HepG2 (cell line): ENCODE measurements at regions not wholly inside any gene's neighbourhood (a gene's known extent, or its start where the extent isn't known, plus 50 kb on each side); places are given as distances from the start of the nearest gene placed in this dataset.

Experiments used
- ASH2L ChIP-seq: fragments of 300-600, 200-600 bp; sonication (generic); IDR thresholded peaks from 2 replicates; pipeline ENCODE4 v1.7.0; 2017; ENCODE audit warnings: low read depth, mild to moderate bottlenecking, moderate library complexity, mixed read lengths, low read length; ENCODE audit not compliant: insufficient read length
- CSRNP1 ChIP-seq: sonication (generic); formaldehyde crosslinking; IDR thresholded peaks from 2 replicates; pipeline ENCODE4 v1.8.1; 2023; ENCODE audit warnings: mild to moderate bottlenecking, missing genetic modification reagents
- GPN1 ChIP-seq: sonication (generic); formaldehyde crosslinking; IDR thresholded peaks from 2 replicates; pipeline ENCODE4 v1.5.1; 2020; ENCODE audit warnings: missing genetic modification reagents, borderline replicate concordance
- ISL2 ChIP-seq: sonication (generic); formaldehyde crosslinking; IDR thresholded peaks from 2 replicates; pipeline ENCODE4 v1.5.0; 2020; ENCODE audit warnings: missing genetic modification reagents
- ISX ChIP-seq: sonication (generic); formaldehyde crosslinking; conservative IDR thresholded peaks from 2 replicates; pipeline ENCODE4 v1.5.0; 2020; ENCODE audit warnings: missing genetic modification reagents
- LCORL ChIP-seq, 2 experiments: fragments of 450-650 bp in 1 of 2; sonication (generic) in 1 of 2; formaldehyde crosslinking in 1 of 2; IDR thresholded peaks; 2 replicates each; pipeline versions ENCODE4 v1.5.0 to v1.6.1; 2017 to 2020; ENCODE audit warnings: antibody characterized with exemption in 1 of 2, missing genetic modification reagents in 1 of 2
- LRRFIP1 ChIP-seq: sonication (generic); formaldehyde crosslinking; conservative IDR thresholded peaks from 2 replicates; pipeline ENCODE4 v1.4.0; 2020; ENCODE audit warnings: missing genetic modification reagents
- MYC ChIP-seq: sonication (generic); formaldehyde crosslinking; IDR thresholded peaks from 2 replicates; pipeline ENCODE4 v1.9.0; 2021; ENCODE audit warnings: missing genetic modification reagents, borderline replicate concordance
- RFX1 ChIP-seq: fragments of 450-650 bp; IDR thresholded peaks from 2 replicates; pipeline ENCODE4 v1.6.1; 2017
- SPEN ChIP-seq: sonication (generic); formaldehyde crosslinking; IDR thresholded peaks from 2 replicates; pipeline ENCODE4 v1.5.1; 2020; ENCODE audit warnings: low read depth, mild to moderate bottlenecking, missing genetic modification reagents
- ZFP1 ChIP-seq: IDR thresholded peaks from 2 replicates; pipeline ENCODE4 v1.6.1; 2016
- ZFP91 ChIP-seq: sonication (generic); formaldehyde crosslinking; IDR thresholded peaks from 2 replicates; pipeline ENCODE4 v1.9.0; 2022; ENCODE audit warnings: missing genetic modification reagents, mild to moderate bottlenecking, borderline replicate concordance
- ZFY ChIP-seq: sonication (generic); formaldehyde crosslinking; IDR thresholded peaks from 2 replicates; pipeline ENCODE4 v1.4.0; 2020; ENCODE audit warnings: missing genetic modification reagents
- ZNF101 ChIP-seq: sonication (generic); formaldehyde crosslinking; IDR thresholded peaks from 2 replicates; pipeline ENCODE4 v1.4.0; 2020; ENCODE audit warnings: mild to moderate bottlenecking, low read depth, missing genetic modification reagents, borderline replicate concordance
- ZNF547 ChIP-seq: sonication (generic); formaldehyde crosslinking; IDR thresholded peaks from 2 replicates; pipeline ENCODE4 v1.5.1; 2020; ENCODE audit warnings: mild to moderate bottlenecking, missing genetic modification reagents
- ZNF550 ChIP-seq: sonication (generic); formaldehyde crosslinking; IDR thresholded peaks from 2 replicates; pipeline ENCODE4 v1.4.0; 2020; ENCODE audit warnings: mild to moderate bottlenecking, missing genetic modification reagents, borderline replicate concordance
- ZNF589 ChIP-seq: sonication (generic); formaldehyde crosslinking; conservative IDR thresholded peaks from 2 replicates; pipeline ENCODE4 v1.8.0; 2022; ENCODE audit warnings: mild to moderate bottlenecking, moderate library complexity, missing genetic modification reagents
- ZNF777 ChIP-seq: sonication (generic); formaldehyde crosslinking; IDR thresholded peaks from 2 replicates; pipeline ENCODE4 v1.4.0; 2020; ENCODE audit warnings: missing genetic modification reagents
- ZSCAN21 ChIP-seq: sonication (generic); formaldehyde crosslinking; IDR thresholded peaks from 2 replicates; pipeline ENCODE4 v1.8.0; 2022; ENCODE audit warnings: mild to moderate bottlenecking, missing genetic modification reagents, moderate library complexity, borderline replicate concordance
- TF ChIP-seq, protein P1 (sequence below): sonication (generic); formaldehyde crosslinking; IDR thresholded peaks from 2 replicates; pipeline ENCODE4 v1.9.0; 2021; ENCODE audit warnings: missing genetic modification reagents, mild to moderate bottlenecking, borderline replicate concordance
- TF ChIP-seq, protein P2 (sequence below): sonication (generic); formaldehyde crosslinking; IDR thresholded peaks from 2 replicates; pipeline ENCODE4 v1.4.0; 2020; ENCODE audit warnings: missing genetic modification reagents, borderline replicate concordance

GRCh38 chr6:156686995-156687788, 90.0 kb upstream of the ARID1B start (continued):
- TF ChIP-seq ZNF101 (CRISPR knock-in tag) (no peak), ZNF589 (CRISPR knock-in tag) (0 out of 2 replicates have a peak, but pooled peaks have one; percentile 35), ZSCAN21 (peak; percentile 71; the same call in 1 of the 2 replicates), ZFY (CRISPR knock-in tag) (peak; percentile 70), LCORL (IDR thresholded peaks at IDR 0.05) (no peak), LCORL (CRISPR knock-in tag; IDR thresholded peaks at IDR 0.05) (0 out of 2 replicates have a peak, but pooled peaks have one; percentile 27), ISL2 (CRISPR knock-in tag) (peak; percentile 13), ZNF547 (CRISPR knock-in tag) (peak; percentile 67; the same call in 1 of the 2 replicates), RFX1 (no peak), ZFP1 (no peak), SPEN (CRISPR knock-in tag) (no peak; the same call in 1 of the 2 replicates), ZNF777 (peak; percentile 31; the same call in 1 of the 2 replicates), GPN1 (CRISPR knock-in tag) (no peak), LRRFIP1 (no peak), MYC (CRISPR knock-in tag) (peak; percentile 73), ASH2L (peak; percentile 86), ISX (CRISPR knock-in tag) (no peak), CSRNP1 (CRISPR knock-in tag) (peak; percentile 80; the same call in 1 of the 2 replicates), ZNF550 (CRISPR knock-in tag) (no peak), ZFP91 (CRISPR knock-in tag) (peak; percentile 51)
- TF ChIP-seq, protein P1, sequence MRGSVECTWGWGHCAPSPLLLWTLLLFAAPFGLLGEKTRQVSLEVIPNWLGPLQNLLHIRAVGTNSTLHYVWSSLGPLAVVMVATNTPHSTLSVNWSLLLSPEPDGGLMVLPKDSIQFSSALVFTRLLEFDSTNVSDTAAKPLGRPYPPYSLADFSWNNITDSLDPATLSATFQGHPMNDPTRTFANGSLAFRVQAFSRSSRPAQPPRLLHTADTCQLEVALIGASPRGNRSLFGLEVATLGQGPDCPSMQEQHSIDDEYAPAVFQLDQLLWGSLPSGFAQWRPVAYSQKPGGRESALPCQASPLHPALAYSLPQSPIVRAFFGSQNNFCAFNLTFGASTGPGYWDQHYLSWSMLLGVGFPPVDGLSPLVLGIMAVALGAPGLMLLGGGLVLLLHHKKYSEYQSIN (CRISPR knock-in tag) = no peak
- TF ChIP-seq, protein P2, sequence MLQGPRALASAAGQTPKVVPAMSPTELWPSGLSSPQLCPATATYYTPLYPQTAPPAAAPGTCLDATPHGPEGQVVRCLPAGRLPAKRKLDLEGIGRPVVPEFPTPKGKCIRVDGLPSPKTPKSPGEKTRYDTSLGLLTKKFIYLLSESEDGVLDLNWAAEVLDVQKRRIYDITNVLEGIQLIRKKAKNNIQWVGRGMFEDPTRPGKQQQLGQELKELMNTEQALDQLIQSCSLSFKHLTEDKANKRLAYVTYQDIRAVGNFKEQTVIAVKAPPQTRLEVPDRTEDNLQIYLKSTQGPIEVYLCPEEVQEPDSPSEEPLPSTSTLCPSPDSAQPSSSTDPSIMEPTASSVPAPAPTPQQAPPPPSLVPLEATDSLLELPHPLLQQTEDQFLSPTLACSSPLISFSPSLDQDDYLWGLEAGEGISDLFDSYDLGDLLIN = no peak
